NCI-H1417 treated with DMSO at 0.1 percent for 48 hours (cell line): ENCODE measurements at regions not wholly inside any gene's neighbourhood (a gene's known extent, or its start where the extent isn't known, plus 50 kb on each side); places are given as distances from the start of the nearest gene placed in this dataset.

ENCODE experiments used
- DNase-seq: peaks from one replicate; lab custom pipeline; 2025; lab: John Stamatoyannopoulos, UW

- no peak for DNase-seq
Measured at GRCh38 chr10:130401860-130402765, 265.9 kb downstream of the GLRX3 start.

DNA sequence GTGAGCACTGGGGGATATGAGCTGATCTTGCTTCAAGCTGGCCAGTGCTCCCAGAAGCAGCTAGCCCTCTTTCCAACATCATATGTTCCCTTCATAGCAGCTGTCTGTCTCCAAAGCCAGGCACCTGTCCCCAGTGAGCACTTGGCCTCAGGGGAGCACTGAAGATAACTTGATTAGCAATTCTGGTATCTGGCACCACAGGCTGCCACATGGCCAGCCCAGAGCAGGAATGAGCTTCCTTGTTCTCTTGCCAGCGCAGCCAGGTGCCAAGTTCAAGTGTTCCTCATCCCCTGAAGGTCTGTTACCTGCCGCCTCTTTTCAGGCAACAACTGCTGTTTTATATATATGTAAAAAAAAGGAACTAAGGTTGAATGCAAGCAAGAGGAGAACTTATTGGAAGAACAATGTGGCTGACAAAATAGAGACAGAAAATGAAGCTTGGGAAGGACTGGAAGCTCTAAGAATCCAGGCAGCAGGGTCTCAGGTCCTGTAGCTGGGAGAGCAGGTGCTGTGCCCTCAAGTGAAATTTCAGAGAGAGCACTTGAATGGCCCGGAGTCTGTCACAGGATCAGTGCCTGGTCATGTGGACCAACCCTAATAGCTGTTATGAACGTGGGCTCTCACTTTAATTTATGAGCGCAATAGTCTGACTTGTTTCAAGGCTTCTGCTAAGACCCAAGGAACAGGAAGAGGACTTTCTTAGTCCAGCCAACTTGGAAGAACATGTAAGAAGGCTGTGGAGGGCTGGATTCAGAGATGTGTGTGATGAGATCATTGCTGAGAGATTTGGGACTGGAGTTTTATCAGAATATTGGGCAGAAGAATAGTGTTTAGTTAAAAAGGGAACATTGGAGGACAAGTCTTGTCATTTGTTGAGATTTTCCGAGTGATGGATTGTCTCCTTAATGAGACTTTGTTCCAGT, 267.2 kb downstream of the GLRX3 start:
- DNase-seq = no peak

DNA sequence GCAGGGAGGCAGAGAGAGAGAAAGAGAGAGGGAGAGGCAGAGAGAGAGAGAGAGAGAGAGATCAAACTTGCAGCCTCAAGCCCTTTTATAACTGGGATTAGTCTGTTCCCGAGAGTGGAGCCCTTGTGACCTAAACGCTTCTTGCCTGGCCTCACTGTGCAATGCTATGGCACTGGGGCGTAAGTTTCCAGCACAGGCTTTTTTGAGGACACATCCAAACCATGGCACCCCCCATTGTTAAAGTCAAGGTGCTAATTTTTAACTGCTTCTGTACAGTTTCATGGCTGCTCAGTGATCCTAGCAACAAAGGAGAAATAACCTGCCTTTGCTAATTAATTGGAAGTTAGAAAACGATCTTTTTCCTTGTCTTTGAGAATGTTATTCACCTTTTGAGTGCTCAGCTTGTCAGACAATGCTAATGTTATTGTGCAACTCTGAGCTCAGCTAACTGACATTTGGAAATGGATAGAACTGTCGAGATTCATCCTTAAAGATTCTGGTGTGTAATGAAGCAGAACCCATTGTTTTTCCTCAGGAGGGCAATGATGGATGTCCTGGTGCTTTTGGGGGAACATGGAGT, 268.4 kb downstream of the GLRX3 start:
- no peak for DNase-seq

DNA sequence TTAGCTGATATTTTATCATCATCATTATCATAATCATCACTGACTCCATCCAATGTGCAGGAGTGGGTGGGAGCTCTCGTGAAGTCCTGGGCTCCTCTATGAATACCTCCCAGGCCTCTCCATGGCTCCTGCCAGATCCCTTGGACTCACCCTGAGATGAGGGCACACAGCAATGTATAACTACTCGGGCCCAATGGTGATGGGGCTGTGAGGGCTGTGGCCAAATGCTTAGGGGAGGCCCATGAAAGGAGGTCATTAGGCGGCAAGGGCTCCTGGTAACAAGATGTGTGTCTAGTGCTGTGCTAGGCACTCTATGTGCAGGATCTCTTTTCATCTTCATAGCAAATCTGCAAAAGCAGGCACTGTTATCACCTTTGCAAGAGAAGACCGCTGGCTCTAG, 270.9 kb downstream of the GLRX3 start:
- DNase-seq = no peak

DNA sequence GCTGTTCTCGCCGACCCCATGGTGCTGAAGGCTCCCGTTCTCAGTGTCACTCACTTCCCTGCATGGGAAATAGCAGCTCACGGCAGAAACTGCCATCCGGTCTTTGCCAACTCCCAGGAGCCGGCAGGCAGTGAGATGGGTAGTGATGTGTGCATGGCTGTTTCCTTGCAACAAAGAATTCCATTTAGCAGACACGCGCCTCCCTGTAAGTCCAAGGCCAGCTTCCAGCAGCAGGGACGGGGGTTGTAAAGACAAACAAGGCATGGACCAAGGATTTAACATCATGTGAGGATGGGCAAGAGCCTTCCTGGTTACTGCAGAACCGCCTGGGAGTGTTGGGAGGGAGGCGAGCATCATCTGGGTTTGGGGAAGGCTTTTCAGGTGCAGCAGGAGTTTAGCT, 273.1 kb downstream of the GLRX3 start:
- no peak for DNase-seq

DNA sequence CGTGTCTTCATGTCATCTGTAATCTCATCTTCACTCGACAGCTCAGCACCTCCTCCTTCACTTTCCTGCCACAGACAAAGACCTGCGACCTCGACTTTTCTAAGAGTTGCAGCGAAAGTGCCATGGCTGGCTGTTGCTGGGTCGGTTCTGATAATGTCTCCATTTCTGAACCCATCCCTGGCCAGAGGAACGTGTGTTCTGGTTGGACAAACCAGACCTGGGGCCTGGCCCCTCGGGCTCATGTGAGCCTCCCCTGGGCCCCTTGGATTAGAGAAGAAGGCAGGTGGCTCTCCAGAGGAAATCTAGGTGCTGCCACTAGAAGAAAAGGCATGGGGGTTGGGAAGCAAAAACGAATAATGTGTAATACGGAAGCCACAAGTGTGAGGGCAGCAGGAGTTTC, 273.7 kb downstream of the GLRX3 start:
- no peak for DNase-seq

GRCh38 chr10:130411496-130412085, 275.4 kb downstream of the GLRX3 start:
- DNase-seq = no peak

DNA sequence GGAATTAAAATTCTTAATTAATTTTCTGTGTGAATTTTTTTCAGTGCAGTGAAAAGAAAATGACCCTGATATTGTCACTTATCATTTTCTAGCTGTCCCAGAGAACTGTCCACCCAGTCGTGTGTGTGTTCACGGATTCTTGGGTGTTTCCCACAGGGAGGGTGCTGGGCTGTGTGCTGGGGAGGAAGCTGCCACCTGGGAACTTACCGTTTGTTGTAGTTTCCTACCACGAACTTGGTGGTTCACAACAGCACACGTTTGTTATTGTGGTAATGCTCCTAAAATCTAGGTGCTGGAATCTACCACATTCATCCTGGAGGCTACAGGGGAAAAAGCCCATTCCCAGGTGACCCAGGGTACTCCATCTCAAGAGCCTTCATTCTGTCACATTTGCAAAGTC, 276.1 kb downstream of the GLRX3 start:
- DNase-seq = no peak

- DNase-seq = no peak
Measured at GRCh38 chr10:130416334-130417150, 280.4 kb downstream of the GLRX3 start.

GRCh38 chr10:130418731-130419130, 282.5 kb downstream of the GLRX3 start:
- DNase-seq = no peak

DNA sequence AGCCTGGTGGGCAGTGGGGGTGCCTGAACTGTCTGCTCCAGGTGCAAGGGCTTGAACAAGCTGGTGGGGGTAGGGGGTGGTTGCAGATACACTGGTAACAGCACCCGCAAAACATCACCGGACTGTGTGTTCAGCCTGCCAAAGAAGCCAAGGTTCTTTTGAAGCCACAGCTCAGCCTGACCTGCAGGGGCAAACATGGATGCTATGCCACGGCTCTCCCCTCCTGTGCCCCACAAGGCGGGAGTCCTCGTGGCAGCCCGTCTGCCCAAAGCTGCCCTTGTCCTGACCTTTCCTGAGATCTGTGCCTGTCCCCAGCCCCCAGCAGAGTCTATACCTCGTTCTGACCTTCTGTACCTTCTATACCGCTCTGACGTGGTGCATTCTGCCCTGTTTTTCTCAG, 285.7 kb downstream of the GLRX3 start:
- DNase-seq = no peak

DNA sequence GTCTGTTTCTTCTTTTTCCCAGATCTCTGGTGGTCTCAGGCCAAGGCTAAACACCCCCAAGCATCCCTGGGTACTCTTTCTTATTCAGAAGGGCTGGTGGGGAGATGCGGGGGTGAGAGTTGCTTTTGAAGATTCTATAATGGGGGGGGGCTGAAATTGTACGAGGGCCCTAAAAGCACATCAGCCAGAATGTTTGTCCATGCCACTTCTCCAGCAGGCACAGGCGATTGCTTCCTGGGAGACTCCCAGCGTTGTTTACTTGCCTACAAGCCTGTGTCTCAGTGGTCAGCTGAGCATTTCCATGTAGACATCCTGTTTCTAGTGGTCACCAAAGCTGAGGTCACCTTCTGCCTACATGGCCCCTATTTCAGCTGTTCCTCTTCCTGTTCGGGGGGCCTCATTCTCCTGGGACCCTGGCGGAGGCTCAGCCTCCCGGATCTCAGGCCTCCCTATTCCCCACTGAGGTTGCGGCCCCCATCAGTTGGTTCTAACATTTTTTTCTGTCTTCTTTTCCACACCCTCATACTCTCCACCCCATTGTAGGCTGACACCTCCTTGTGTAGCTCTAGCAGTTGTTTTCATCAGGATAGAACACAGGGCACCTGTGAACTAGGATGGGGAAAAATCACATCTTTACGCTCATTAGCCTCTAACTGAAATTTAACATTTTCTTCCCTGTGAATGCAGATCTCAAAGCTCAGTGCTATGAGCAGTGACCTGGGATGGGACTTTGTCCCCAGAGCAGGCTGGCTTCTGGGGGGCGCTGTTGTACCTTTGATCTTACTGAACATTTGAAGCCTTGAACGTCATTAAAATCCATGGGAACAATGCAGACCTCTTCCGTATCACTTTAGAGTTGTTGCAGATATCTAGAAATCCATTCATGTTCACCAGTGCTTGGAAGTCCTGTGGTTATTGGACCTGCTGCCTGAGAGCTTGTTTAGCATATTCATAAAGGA, 286.5 kb downstream of the GLRX3 start:
- no peak for DNase-seq

DNA sequence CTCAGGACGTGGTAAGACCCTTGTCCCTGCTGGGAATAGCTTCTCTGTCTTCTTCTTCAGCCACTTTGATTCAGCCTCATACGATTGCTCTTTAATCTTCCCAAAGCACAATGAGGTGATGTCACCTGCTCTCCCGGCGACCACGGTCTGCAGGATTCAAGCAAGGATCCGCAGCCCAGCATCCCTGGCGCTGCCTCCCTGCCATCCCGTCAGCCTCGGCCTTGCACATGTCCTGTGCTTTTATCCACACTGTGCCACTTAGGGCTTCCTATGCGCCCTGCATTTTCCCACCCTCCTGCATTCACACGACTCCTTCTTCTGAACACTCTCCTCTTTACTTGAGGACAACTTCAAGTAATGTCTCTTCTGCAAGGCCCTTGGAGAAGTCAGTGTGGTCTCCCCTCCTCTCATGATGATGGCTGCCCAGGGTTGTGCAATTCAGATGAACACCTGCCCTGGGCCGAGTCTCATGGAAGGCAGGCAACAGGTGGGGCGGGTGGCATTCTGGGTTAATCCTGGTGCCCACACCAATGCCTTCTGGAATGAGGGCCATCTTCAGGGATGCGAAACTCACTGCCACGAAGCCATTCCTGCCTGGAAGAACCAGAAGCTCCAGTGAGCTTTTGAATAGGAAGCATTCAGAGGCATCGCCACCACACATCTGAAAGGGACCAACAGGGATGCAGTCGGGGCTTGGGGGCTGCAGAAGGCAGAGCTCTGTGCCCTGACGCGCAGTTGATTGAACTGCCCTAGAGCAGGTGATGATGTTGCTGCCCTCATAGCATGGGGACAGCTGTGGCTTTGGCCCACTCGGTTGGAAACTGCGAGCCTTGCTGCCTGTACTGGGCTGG, 287.5 kb downstream of the GLRX3 start:
- no peak for DNase-seq

GRCh38 chr10:130424418-130424817, 288.2 kb downstream of the GLRX3 start:
- DNase-seq = no peak

- no peak for DNase-seq
Measured at GRCh38 chr10:130425169-130425568, 289.0 kb downstream of the GLRX3 start.

DNA sequence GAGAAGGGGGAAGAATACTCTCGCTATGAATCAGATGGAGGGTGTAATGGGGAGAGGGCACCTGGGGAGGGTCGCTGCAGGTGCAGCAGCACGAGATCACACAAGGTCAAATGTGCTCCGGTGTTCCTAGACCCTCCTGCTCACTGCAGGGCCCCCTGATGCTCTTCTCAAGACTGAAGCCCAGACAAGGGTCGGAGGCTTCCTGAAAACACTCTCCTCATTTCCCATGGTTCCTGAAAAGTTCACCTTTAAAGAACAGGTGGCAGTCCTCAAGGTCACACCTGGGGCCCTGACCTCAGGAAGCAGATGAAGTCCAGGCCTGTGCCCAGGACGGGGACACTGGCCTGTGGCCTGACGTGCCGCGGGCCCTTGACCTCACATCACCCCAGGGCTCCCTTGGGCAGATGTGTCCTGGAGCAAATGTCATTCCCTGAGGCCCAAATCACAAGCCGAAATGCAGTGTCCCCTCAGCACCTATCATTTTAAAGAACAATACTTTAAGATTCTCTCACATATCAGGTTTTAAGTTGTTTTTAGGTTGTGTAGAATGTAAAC, 289.8 kb downstream of the GLRX3 start:
- no peak for DNase-seq

GRCh38 chr10:130427216-130427722, 291.1 kb downstream of the GLRX3 start:
- no peak for DNase-seq

- DNase-seq = no peak
Measured at GRCh38 chr10:130428936-130429335, 292.7 kb downstream of the GLRX3 start.

- no peak for DNase-seq
Measured at GRCh38 chr10:130429809-130430208, 293.6 kb downstream of the GLRX3 start.
